GM19023 (cell line): ENCODE measurements at regions not wholly inside any gene's neighbourhood (a gene's known extent, or its start where the extent isn't known, plus 50 kb on each side); places are given as distances from the start of the nearest gene placed in this dataset.

ENCODE experiments used
- ATAC-seq: cut with Tn5 transposase; IDR thresholded peaks from one replicate; pipeline ENCODE4 v1.9.1; 2021; ENCODE audit warnings: mild to moderate bottlenecking, moderate library complexity; ENCODE audit not compliant: unreplicated experiment

- ATAC-seq, result no peak
Observed at GRCh38 chr2:16150456-16151280, 210.3 kb downstream of the MYCN start.

GRCh38 chr2:16149349-16150243 is 209.2 kb downstream of the MYCN start:
- ATAC-seq, result no peak

GRCh38 chr2:16148632-16149348 is 208.4 kb downstream of the MYCN start:
- ATAC-seq, result no peak

- no peak for ATAC-seq
Observed at GRCh38 chr2:16142383-16143361, 202.3 kb downstream of the MYCN start.

- ATAC-seq, result no peak
Observed at GRCh38 chr2:16141641-16141921, 201.2 kb downstream of the MYCN start.

- ATAC-seq, result no peak
Observed at GRCh38 chr2:16140771-16141640, 200.7 kb downstream of the MYCN start.

GRCh38 chr2:16139663-16140615 is 199.6 kb downstream of the MYCN start:
- ATAC-seq, result no peak

GRCh38 chr2:16138811-16139662 is 198.7 kb downstream of the MYCN start:
- no peak for ATAC-seq

- no peak for ATAC-seq
Observed at GRCh38 chr2:16137080-16137755, 196.9 kb downstream of the MYCN start.

GRCh38 chr2:16136461-16137035 is 196.2 kb downstream of the MYCN start:
- no peak for ATAC-seq

GRCh38 chr2:16135913-16136310 is 195.6 kb downstream of the MYCN start:
- ATAC-seq, result no peak

- ATAC-seq, result no peak
Observed at GRCh38 chr2:16135196-16135912, 195.0 kb downstream of the MYCN start.

- ATAC-seq, result no peak
Observed at GRCh38 chr2:16134436-16135165, 194.3 kb downstream of the MYCN start.

- no peak for ATAC-seq
Observed at GRCh38 chr2:16130906-16131400, 190.6 kb downstream of the MYCN start.

GRCh38 chr2:16130541-16130880 is 190.2 kb downstream of the MYCN start:
- ATAC-seq, result no peak
